Hepatocyte (in vitro differentiated cells): ENCODE measurements at regions not wholly inside any gene's neighbourhood (a gene's known extent, or its start where the extent isn't known, plus 50 kb on each side); places are given as distances from the start of the nearest gene placed in this dataset.

ENCODE experiments used
- CTCF ChIP-seq: fragments of 200-600 bp; sonication (generic); IDR thresholded peaks from 2 replicates; pipeline ENCODE4 v1.5.1; 2016; ENCODE audit warnings: antibody characterized with exemption, mild to moderate bottlenecking; ENCODE audit not compliant: poor library complexity
- EZH2 ChIP-seq: fragments of 200-600 bp; sonication (generic); IDR thresholded peaks from 2 replicates; pipeline ENCODE4 v1.6.1; 2016; ENCODE audit warnings: antibody characterized with exemption, mild to moderate bottlenecking, borderline replicate concordance

- TF ChIP-seq EZH2 = no peak
- TF ChIP-seq CTCF = no peak
Observed at GRCh38 chr6:62721408-62721807, 435.4 kb upstream of the KHDRBS2 start.
